ENCODE measurements at regions not wholly inside any gene's neighbourhood (a gene's known extent, or its start where the extent isn't known, plus 50 kb on each side); places are given as distances from the start of the nearest gene placed in this dataset.

GRCh38 chr3:110577854-110578253 lies 493.8 kb upstream of the NECTIN3 start:
- TF ChIP-seq JUN (CRISPR knock-in tag; IDR thresholded peaks at IDR 0.05) (no peak), IRF2 (CRISPR knock-in tag; IDR thresholded peaks at IDR 0.05; ENCODE audit: borderline replicate concordance, low read depth) (no peak), CTCF (IDR thresholded peaks at IDR 0.05) (no peak)

Measured in WTC11 (cell line).